ENCODE measurements at regions not wholly inside any gene's neighbourhood (a gene's known extent, or its start where the extent isn't known, plus 50 kb on each side); places are given as distances from the start of the nearest gene placed in this dataset.

DNA sequence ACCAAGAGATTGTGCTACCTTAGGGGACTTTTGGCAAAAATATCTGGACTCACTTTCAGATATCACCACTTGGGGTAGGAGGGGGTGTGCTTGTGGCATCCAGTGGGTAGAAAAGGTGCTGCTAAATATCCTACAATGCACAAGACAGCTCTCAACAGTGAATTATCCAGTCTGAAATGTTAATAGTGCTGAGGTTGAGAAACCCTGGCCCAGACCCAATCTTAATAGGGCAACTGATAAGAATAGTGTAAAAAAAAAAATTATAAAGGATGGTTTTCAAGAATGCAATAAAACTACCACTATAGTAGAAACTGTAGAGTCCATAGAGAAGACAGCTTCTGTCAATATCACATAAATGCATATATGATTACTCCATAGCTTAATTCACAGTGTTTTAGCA, 185.5 kb downstream of the ZNF330 start:
- TF ChIP-seq, protein P1, sequence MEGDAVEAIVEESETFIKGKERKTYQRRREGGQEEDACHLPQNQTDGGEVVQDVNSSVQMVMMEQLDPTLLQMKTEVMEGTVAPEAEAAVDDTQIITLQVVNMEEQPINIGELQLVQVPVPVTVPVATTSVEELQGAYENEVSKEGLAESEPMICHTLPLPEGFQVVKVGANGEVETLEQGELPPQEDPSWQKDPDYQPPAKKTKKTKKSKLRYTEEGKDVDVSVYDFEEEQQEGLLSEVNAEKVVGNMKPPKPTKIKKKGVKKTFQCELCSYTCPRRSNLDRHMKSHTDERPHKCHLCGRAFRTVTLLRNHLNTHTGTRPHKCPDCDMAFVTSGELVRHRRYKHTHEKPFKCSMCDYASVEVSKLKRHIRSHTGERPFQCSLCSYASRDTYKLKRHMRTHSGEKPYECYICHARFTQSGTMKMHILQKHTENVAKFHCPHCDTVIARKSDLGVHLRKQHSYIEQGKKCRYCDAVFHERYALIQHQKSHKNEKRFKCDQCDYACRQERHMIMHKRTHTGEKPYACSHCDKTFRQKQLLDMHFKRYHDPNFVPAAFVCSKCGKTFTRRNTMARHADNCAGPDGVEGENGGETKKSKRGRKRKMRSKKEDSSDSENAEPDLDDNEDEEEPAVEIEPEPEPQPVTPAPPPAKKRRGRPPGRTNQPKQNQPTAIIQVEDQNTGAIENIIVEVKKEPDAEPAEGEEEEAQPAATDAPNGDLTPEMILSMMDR (IDR thresholded peaks at IDR 0.05; ENCODE audit: borderline replicate concordance, extremely low read depth, low read length, poor library complexity, severe bottlenecking): no peak
- no peak for TF ChIP-seq EZH2 (IDR thresholded peaks at IDR 0.05; ENCODE audit: borderline replicate concordance, low read depth, low read length, severe bottlenecking)

Data from DND-41 (cell line).